HEK293 (cell line): ENCODE measurements at regions not wholly inside any gene's neighbourhood (a gene's known extent, or its start where the extent isn't known, plus 50 kb on each side); places are given as distances from the start of the nearest gene placed in this dataset.

Source experiments
- CTCF ChIA-PET: fragments of 350-600 bp; formaldehyde crosslinking; extraction: SDS; loops from one replicate; lab custom pipeline; 2021; ENCODE audit warnings: antibody characterized with exemption; lab: Yijun Ruan, JAX
- POLR2A ChIA-PET: fragments of 300-600 bp; formaldehyde crosslinking; extraction: SDS; loops from one replicate; lab custom pipeline; 2020; ENCODE audit warnings: antibody characterized with exemption, inconsistent platforms; lab: Yijun Ruan, JAX
- H3K27ac ChIP-seq: fragments of 200-500 bp; sonication (Bioruptor generic); 2 replicates; pipeline ENCODE4 v1.5.1; 2014; ENCODE audit warnings: low read depth, low read length, control low read depth, inconsistent platforms; ENCODE audit errors: extremely low read depth
- H3K36me3 ChIP-seq, 2 experiments: fragments of 200-500 bp in 1 of 2; sonication (Bioruptor generic) in 1 of 2; 1 replicate in 1 of 2; 2 replicates in 1 of 2; pipeline ENCODE4 v1.5.1; 2014 to 2017; ENCODE audit warnings: inconsistent platforms in 2 of 2, low read length in 2 of 2; ENCODE audit not compliant: control insufficient read depth in 2 of 2, insufficient read depth in 1 of 2
- H3K4me1 ChIP-seq: fragments of 200-500 bp; sonication (Bioruptor generic); 2 replicates; pipeline ENCODE4 v1.5.1; 2014; ENCODE audit warnings: mild to moderate bottlenecking, low read length, inconsistent platforms; ENCODE audit not compliant: control insufficient read depth, insufficient read depth
- H3K4me3 ChIP-seq: 2 replicates; pipeline ENCODE4 v1.5.1; 2011; ENCODE audit warnings: low read depth, mild to moderate bottlenecking, control low read depth, low read length, moderate library complexity
- H3K9me3 ChIP-seq: fragments of 200-500 bp; sonication (Bioruptor generic); 2 replicates; pipeline ENCODE4 v1.5.1; 2014; ENCODE audit warnings: low read depth, low read length, inconsistent platforms; ENCODE audit not compliant: control insufficient read depth, insufficient read depth
- GLI4 ChIP-seq: fragments of 450-650 bp; formaldehyde crosslinking; IDR thresholded peaks from 2 replicates; pipeline ENCODE4 v1.5.1; 2016; ENCODE audit warnings: missing biosample characterization, missing genetic modification characterization
- GLIS2 ChIP-seq: fragments of 450-650 bp; formaldehyde crosslinking; IDR thresholded peaks from 2 replicates; pipeline ENCODE4 v1.5.1; 2016; ENCODE audit warnings: missing biosample characterization, missing genetic modification characterization
- KLF1 ChIP-seq: fragments of 450-650 bp; formaldehyde crosslinking; IDR thresholded peaks from 2 replicates; pipeline ENCODE4 v1.5.1; 2016; ENCODE audit warnings: missing biosample characterization, missing genetic modification characterization
- PRDM2 ChIP-seq: fragments of 450-650 bp; formaldehyde crosslinking; IDR thresholded peaks from 2 replicates; pipeline ENCODE4 v1.5.1; 2016; ENCODE audit warnings: missing biosample characterization, missing genetic modification characterization, borderline replicate concordance
- RBAK ChIP-seq: fragments of 450-650 bp; formaldehyde crosslinking; IDR thresholded peaks from 2 replicates; pipeline ENCODE4 v1.5.1; 2016; ENCODE audit warnings: missing biosample characterization, missing genetic modification characterization
- SP3 ChIP-seq: fragments of 450-650 bp; formaldehyde crosslinking; IDR thresholded peaks from 2 replicates; pipeline ENCODE4 v1.5.1; 2016; ENCODE audit warnings: missing biosample characterization, missing genetic modification characterization
- ZBTB1 ChIP-seq: fragments of 450-650 bp; formaldehyde crosslinking; IDR thresholded peaks from 2 replicates; pipeline ENCODE4 v1.5.1; 2016; ENCODE audit warnings: missing biosample characterization, missing genetic modification characterization
- ZBTB20 ChIP-seq: fragments of 450-650 bp; formaldehyde crosslinking; IDR thresholded peaks from 2 replicates; pipeline ENCODE4 v1.5.1; 2016; ENCODE audit warnings: missing biosample characterization, missing genetic modification characterization
- ZNF175 ChIP-seq: fragments of 450-650 bp; formaldehyde crosslinking; IDR thresholded peaks from 2 replicates; pipeline ENCODE4 v1.5.1; 2016; ENCODE audit warnings: missing biosample characterization, missing genetic modification characterization
- ZNF18 ChIP-seq: fragments of 450-650 bp; formaldehyde crosslinking; IDR thresholded peaks from 2 replicates; pipeline ENCODE4 v1.5.1; 2016; ENCODE audit warnings: missing biosample characterization, missing genetic modification characterization
- ZNF292 ChIP-seq: fragments of 450-650 bp; formaldehyde crosslinking; IDR thresholded peaks from 2 replicates; pipeline ENCODE4 v1.5.1; 2016; ENCODE audit warnings: low read depth, missing biosample characterization, missing genetic modification characterization, borderline replicate concordance
- ZNF335 ChIP-seq: fragments of 450-650 bp; formaldehyde crosslinking; conservative IDR thresholded peaks from 2 replicates; pipeline ENCODE4 v1.5.1; 2016; ENCODE audit warnings: missing biosample characterization, missing genetic modification characterization
- ZNF354C ChIP-seq: fragments of 450-650 bp; formaldehyde crosslinking; IDR thresholded peaks from 2 replicates; pipeline ENCODE4 v1.5.1; 2016; ENCODE audit warnings: missing biosample characterization, missing genetic modification characterization, low read depth, borderline replicate concordance
- ZNF398 ChIP-seq: fragments of 450-650 bp; formaldehyde crosslinking; IDR thresholded peaks from 2 replicates; pipeline ENCODE4 v1.5.1; 2017; ENCODE audit warnings: missing biosample characterization, missing genetic modification characterization
- ZNF529 ChIP-seq: fragments of 450-650 bp; formaldehyde crosslinking; IDR thresholded peaks from 2 replicates; pipeline ENCODE4 v1.5.1; 2017; ENCODE audit warnings: missing genetic modification characterization, missing biosample characterization; ENCODE audit not compliant: insufficient replicate concordance
- ZNF654 ChIP-seq: fragments of 450-650 bp; formaldehyde crosslinking; IDR thresholded peaks from 2 replicates; pipeline ENCODE4 v1.5.1; 2016; ENCODE audit warnings: low read depth, missing biosample characterization, missing genetic modification characterization
- ZNF677 ChIP-seq: fragments of 450-650 bp; IDR thresholded peaks from 2 replicates; pipeline ENCODE4 v1.5.0; 2018; ENCODE audit warnings: missing biosample characterization, mild to moderate bottlenecking, missing genetic modification characterization, moderate library complexity
- ZNF843 ChIP-seq: fragments of 450-650 bp; formaldehyde crosslinking; IDR thresholded peaks from 2 replicates; pipeline ENCODE4 v1.5.1; 2016; ENCODE audit warnings: missing biosample characterization, missing genetic modification characterization
- ZSCAN23 ChIP-seq: fragments of 450-650 bp; formaldehyde crosslinking; IDR thresholded peaks from 2 replicates; pipeline ENCODE4 v1.5.1; 2016; ENCODE audit warnings: missing biosample characterization, missing genetic modification characterization

- CTCF ChIA-PET, result interaction anchor here (0.6 to 1.7 kb wide), 2 partner anchors 19 to 163 kb away, joined by 4 to 7 read pairs; no protein-coding TSS in a partner anchor
- Histone ChIP-seq H3K4me3 (no peak overlapping the region), H3K4me1 (no peaks in the 10 kb centered on the region), H3K27ac (no peak overlapping the region), H3K36me3 (no peaks in the 10 kb centered on the region), H3K9me3 (no peaks in the 10 kb centered on the region)
- TF ChIP-seq ZNF843 (tag by site-specific recombination) (no peak), ZSCAN23 (tag by site-specific recombination) (no peak), ZNF175 (tag by site-specific recombination) (no peak), ZNF335 (tag by site-specific recombination) (no peak), PRDM2 (tag by site-specific recombination) (no peak), ZNF398 (tag by site-specific recombination) (no peak), GLI4 (tag by site-specific recombination) (no peak), GLIS2 (no peak), ZBTB1 (no peak), ZNF292 (tag by site-specific recombination) (no peak), ZNF529 (tag by site-specific recombination) (no peak)
- POLR2A ChIA-PET, result no interaction called here
These were observed 156.1 kb downstream of the DKK1 start for GRCh38 chr10:52469970-52470705.

- Histone ChIP-seq H3K36me3 (no peaks in the 10 kb centered on the region), H3K4me3 (no peak overlapping the region), H3K9me3 (no peaks in the 10 kb centered on the region), H3K4me1 (no peaks in the 10 kb centered on the region), H3K27ac (no peak overlapping the region)
- CTCF ChIA-PET, result no interaction called here
- no peak for TF ChIP-seq KLF1 (tag by site-specific recombination)
- no peak for TF ChIP-seq ZBTB20 (tag by site-specific recombination)
- TF ChIP-seq RBAK (tag by site-specific recombination), result no peak
- TF ChIP-seq ZNF354C (tag by site-specific recombination), result no peak
- TF ChIP-seq ZNF654 (tag by site-specific recombination), result no peak
- TF ChIP-seq ZNF18 (tag by site-specific recombination), result no peak
- no peak for TF ChIP-seq SP3
- TF ChIP-seq ZNF677 (tag by site-specific recombination), result no peak
- POLR2A ChIA-PET, result no interaction called here
These were observed 158.5 kb downstream of the DKK1 start for GRCh38 chr10:52472406-52473146.
